GM19397 (cell line): ENCODE measurements at regions not wholly inside any gene's neighbourhood (a gene's known extent, or its start where the extent isn't known, plus 50 kb on each side); places are given as distances from the start of the nearest gene placed in this dataset.

Experiments
- ATAC-seq: cut with Tn5 transposase; IDR thresholded peaks from one replicate; pipeline ENCODE4 v1.9.1; 2021; ENCODE audit warnings: mild to moderate bottlenecking, moderate library complexity; ENCODE audit not compliant: unreplicated experiment

DNA sequence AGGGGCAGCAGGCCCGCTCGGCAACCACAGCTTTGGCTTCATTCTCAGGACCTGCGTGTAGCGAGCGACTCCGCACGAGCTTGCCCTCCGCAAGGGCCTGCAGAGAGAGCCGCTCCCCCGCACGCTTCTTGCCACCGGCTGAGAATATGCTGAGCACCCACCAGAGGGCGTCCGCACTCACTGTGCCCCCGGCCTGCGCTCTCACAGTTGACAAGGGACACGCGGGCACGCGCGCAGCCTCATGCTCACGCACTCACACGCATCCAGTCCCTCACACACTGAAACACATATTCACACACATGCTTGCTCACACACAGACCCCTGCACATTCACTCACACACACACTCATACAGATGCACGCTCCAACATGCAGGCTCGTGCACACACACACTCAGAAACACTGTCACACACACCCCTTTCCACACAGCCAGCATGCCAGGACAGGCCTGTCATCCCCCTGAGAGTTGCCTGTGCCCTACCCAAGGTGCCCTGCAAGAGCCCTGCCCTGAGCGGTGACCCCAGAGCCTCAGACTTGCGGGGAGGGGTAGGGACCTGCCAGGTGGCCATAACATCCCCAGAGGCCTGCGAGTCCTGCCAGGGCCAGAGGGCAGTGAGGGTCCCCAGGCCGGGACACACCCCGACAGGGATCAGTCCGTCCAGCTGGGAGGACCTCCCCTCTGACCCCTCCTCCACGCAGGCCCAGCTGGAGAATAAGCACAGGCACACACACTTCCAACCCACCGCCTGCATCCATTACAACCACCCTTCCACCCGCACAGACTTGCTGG is 174.1 kb downstream of the BMP7 start:
- no peak for ATAC-seq

DNA sequence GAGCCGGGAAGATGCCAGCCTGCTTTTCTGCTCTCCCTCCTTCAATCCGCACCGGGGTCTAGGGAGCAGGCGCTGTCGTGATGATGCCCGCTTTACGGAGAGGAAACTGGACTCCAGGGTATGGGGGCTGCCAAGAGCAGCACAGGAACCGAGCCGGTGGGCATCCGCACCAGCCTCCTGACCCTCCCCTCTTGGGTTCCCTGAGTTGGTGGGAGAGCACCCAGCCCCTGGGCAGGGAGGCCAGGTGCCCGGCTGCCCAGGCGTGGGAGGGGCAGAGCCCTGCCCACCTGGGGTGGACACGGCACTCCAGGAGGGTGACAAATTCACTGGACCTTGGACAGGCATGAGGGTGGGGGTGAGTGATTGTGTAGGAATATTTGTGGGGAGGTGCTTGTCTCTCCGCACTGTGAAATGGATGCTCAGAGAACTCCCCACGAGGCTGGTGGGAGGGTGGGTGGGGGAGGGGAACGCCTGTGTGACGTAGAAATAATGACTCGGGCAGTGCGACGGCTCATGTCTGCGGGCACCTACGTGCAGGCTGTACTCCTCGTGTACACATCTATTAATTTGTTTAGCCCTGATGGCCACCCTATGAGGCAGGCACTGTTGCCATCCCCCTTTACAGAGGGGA is 173.4 kb downstream of the BMP7 start:
- no peak for ATAC-seq

DNA sequence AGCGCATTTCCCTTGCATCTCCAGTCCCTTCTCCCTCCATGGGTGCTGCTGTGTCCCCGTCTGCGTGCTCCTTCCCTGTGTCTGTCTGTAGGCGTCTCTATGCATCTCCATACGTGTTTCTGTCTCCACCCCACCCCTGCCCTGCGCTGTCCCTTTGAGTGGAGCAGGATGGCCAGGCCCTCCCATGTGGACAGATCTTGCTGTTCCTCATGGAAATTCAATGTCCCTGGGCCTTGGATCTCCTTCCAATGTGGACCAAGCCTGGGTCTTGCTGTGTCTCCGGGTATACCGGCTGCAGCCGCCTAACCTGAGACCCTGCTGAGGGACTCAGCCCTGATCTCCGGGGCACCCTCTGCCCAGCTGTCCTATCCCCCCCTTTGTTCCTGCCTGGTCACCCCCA is 172.7 kb downstream of the BMP7 start:
- no peak for ATAC-seq

DNA sequence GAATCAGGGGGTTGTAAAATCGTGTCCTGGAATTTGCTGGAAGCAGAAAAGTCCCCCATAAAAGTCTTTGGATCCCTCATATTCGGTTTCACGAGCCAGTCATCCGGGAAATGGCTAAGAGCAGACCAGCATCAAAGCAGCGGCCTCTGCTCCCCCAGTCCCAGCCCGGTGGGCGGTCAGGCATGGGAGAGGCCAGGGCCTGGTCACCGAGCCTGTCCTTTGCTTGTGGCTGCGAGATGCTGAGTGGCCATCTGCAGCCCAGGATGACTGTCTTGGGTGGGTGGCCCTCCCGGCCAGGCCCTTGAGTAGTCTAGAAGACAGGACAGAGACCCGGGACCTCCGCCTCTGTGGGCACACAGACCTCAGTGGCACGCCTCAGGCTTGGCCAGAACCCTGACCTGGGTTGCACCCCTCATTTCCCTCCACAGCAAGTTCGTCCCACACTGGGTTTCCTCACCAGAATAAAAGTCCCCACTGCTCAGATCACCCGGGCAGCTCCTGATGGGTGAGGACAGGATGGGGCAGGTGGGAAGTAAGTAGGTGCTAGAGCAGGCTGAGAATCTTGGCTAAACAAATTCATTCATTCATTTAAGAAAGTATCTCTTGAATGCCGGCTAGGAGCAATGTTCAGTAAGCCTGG is 172.1 kb downstream of the BMP7 start:
- ATAC-seq: no peak

DNA sequence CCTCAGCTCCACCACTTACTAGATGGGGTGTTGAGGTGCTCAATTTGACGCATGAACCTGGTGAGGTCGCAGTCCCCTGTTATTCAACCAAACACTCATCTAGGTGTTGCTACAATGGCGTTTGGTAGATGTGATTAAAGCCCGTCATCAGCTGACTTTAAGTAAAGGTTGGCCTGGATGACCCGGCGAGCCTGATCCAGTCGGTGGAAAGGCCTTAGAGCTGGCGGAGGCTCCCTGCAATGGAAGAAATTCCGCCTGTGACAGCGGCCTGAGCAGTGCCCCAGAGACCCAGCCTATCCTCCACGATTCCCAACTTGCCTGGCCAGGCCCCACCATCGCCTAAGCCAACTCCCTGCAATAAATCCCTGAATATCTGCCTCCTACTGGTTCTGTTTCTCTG is 171.4 kb downstream of the BMP7 start:
- no peak for ATAC-seq

DNA sequence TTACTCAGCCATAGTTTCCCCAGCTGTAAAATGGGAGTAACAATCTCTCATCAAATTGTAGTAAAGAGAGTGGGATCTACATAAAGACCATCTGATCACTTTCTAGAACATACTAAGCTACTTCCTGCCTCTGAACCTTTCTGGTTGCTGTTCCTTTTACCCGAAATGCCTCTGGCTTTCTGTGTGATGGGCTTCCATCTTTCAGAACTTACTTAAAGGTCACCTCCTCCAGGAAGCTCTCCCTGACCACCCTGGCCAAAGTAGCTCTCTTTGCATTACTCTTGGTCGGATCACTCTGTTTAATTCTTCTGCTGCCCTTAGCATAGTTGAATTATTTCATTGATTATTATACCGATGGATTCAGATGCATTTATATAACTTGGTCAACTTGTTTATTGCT is 171.0 kb downstream of the BMP7 start:
- no peak for ATAC-seq

DNA sequence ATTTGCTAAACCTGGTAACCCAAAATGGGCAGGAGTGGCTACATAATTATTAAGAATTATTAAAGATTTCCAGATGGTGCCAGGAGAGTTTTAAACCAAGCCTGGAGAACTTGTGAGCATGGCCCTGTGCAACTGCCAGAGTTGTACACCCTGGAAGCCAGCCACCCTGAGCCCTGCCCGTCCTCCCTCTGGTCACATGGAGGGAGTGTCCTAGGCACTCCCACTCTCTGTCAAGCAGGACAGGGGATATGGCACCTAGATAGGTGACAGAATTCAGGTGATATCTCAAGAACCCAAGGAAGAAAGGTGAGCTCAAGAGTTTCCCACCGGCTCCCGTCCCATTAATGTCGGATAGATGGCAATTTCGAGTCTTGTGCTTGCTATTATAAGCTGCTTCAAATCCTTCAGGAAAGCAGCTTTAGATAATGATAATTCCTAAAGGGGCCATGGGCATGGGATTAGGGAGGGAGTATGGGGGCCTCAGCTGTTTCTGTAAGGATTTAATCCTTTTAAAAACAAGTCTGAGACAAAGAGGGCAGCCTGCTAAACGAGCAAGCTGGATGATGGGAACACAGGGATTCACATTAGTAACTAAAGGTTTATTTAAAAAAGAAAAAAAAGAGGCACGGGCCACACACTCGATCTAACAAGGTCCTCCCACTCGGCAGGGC is 169.1 kb downstream of the BMP7 start:
- ATAC-seq: no peak

DNA sequence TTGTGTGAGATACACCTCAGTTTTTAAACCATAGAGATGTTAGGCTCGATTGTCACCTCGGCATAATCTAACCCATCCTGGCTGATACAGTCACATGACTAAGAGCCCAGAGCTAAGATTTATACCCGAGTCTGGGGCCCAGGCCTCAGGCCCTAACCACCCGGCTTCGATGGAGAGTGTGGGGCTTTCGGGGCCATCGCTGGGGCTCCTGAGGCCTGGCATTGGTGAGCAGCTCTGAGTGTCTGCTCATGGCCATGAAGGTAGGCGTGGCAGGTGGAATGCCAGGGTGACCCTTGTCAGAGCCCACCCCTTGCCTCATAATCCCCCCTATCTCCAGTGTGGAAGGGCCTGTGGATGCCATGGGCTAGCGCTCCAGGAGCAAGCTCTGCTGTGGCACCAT is 164.3 kb downstream of the BMP7 start:
- ATAC-seq: no peak

DNA sequence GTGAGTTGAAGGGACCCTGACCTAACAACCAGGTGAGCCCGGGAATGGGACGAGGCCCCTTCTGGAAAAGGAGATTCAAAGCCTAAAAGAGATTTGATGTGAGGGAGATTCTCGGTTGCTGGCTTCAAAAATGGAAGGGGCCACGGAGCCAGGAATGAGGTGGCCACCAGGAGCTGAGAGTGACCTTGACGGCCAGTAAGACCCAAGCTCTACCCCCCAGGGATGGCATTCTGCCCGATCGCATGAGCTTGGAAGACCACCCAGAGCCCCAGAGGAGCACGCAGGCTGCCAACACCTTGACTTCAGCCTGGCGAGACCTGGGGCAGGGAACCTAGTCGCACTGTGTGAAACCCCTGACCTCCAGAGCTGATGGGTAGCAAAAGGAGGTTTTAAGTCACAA is 163.9 kb downstream of the BMP7 start:
- ATAC-seq: no peak

DNA sequence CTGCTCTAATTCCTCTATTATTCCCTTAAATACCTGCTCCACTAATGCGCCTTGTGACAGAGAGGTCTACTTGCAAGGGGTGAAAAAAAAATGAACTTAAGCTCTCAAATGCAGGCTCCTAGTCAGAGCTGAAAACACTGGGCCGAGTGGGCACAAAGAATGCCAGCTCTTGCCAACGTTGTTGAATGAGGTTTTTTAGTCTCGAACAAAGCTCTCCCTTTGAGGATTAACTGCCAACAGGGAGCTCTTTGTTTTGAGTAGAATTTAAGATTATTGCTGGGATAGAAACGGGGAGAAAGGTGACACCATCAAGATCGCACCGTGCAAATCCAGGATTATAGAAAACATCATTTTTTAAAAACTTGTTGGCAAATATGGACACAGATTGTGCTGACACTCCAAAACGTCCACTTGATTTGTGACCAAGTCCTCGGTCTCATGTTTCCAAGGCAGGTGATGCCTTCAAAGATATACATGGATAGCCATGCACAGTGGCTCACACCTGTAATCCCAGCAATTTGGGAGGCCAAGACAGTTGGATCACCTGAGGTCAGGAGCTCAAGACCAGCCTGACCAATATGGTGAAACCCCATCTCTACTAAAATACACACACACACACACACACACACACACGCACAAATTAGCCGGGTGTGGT is 163.2 kb downstream of the BMP7 start:
- no peak for ATAC-seq

DNA sequence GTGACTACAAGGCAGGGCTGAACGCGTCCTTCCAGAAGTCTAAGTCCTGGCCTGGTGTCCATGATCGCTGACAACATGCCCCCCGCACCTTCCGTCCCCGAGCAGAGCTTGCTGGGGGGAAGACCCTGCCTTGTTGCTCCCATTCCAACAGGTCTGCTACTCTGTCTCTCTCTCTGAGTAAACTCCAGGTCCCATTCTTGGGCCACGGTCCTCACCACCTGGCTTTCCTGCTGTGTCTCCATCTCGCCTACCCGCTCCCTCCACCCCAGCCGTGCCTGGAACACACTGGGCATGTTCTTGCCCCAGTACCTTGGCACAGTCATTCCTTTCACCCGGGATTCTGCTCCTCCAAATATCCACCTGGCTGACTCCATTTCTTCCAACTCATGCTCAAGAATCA is 162.3 kb downstream of the BMP7 start:
- ATAC-seq: no peak

DNA sequence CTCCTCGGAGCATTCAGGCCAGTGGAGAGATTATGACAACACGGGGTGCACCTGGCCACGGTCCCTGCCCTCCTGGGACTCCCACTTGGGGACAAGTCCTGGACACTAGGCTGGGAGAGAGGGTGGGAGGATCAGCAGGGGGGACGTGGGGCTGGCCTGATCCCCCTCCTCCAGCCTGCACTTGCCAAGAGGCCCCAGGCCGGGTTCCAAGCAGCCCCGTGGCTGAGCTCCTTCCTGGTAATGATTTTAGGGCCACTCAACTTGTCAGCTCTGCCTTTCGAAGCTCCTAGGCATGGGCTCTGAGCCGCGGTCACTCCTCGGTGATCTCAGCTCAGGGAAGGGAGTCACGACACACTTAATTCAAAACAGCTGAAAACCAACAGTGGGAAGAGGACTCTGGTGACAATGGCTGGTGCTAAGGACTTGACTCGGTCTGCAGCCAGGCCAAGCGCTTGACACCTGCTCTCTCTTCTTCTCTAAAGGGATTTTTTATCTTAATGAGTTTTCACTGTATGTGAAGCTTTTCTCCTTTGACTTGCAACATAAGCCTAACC is 161.7 kb downstream of the BMP7 start:
- no peak for ATAC-seq

DNA sequence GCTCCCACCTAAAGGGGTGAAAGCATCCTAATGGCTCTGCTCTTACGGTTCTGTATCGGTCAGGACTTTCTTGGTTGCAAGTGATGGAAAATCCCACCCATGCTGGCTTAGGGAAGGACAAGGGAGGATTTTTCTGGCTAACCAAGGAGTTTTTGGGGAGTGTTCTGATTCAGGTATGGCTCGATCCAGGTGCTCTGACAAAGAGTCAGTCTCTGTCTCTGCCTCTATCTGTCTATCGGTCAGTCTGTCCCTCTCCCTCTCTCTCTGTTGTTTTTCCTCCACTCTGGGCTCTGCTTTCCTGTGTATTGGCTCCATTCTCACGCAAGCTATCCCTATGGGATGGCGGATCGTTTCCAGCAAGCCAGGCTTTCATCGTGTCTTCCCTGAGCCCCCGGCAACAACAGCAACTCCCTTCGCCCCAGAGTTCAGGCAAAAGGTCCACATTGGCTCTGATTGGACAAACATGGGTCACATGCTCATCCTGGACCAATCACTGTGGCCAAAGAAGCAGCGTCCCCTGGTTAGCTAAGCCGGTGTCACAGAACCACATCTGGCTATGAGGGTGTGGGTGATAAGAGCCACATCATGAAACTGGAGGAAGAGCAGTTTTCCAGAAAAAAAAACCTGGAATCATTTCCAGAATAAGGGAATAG is 160.3 kb downstream of the BMP7 start:
- no peak for ATAC-seq

DNA sequence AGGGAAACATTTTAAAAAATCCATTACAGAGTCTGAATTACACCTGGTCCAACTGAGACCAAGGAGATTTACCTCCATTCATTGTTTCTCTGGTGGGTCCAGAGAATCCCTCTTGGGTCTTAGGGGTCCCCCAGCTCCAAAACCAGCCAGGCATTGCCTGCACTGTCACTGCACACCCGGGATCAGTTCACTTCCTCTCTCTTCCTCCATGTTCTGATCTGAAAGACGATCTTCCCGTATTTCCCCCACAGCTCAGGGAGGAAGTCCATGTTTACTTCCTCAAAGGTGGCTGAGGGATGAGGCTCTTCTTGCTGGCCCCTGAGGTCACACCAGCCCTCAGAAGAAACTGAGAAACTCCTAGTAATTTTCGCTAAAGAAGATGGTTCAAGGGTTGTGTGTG is 159.7 kb downstream of the BMP7 start:
- ATAC-seq: no peak

DNA sequence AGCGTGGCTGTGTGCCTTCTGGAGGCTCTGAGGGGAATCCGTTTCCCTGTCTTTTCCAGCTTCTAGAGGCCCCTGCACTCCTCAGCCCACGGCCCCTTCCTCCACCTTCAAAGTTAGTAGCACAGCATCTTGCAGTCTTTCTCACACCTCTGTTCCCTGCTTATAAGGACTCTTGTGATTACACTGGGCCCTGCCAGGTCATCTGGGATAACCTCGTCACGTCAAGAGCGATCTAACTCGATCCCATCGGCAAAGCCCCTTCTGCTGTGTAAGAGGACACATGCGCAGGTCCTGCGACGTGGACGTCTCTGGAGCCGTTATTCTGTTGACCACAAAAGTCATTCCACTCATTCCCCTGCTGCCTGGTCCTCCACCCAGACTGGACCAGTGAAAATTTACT is 159.2 kb downstream of the BMP7 start:
- no peak for ATAC-seq

DNA sequence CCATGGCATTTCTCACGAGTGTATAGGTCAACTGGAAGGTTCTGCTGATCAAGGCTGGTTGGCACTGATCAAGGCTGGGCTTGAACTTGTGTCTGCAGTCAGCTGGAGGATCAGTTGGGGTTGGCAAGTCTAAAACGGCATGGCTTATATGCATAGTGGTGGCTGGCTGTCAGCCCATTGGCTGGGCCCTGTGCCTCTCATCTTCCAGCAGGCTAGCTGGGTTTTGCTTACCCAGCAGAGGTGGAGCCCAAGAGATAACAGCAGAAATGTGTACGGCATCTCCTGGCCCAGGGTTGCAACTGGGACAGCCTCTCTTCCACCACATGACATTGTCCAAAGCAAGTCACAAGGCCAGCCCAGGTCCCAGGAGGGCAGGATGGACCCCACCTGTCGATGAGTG is 158.2 kb downstream of the BMP7 start:
- ATAC-seq: no peak

DNA sequence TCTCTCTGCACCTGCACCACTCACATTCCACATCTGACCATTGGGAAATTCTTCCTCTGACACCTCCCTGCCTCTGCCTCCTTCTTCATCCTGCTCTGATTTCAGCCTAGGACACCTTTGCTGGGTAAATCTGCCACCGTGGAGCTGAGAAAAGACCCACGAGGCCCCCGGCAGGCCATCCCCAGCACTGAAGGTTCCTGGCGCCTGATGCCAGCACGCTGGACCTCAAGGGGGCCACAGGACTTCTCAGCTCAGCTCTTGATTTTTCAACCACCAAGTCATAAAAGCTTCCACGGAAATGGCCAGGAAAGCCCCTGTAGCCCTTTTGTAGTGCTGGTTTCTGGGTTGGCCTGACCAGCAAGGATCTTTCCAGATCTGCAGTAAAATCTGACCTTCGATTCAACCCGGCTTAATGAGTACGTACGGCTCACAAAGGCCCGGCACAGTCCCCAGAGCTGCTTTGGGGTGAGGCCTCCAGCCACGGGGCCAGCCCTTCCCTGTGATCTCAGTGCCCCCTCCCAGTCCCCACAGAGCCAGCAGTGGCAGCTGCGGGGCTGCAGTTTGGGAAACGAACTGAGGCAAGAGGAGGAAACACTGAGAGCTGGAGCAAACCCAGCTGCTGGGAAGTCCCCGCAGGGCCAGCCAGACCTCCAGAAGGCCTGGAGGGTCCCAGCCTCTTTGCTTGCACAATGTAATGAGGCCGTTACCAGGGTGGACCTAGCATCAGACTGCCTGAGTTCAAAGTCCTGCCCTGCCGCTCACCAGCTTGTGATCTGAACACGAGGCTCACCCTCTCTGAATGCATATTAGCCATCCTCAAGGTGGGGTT is 157.5 kb downstream of the BMP7 start:
- no peak for ATAC-seq

DNA sequence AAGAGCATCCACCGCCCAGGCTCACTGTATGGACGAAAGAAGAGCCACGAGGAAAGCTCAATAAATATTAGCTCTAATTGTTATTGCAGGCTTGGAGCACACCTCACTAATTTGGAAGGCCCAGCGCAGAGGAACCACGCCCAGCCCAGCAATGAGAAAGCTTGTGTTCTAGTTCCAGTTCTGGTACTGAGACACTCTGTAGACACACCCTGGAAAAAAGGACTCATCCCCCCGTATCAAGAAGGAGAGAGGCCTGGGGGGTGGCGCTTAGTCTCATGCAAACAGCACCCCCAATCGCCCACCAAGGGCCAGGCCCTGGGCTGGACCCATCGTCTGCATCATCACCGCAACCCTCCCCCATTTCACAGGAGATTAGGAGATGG is 156.9 kb downstream of the BMP7 start:
- no peak for ATAC-seq
